Suprapubic skin (tissue), 4 donors: ENCODE measurements at regions not wholly inside any gene's neighbourhood (a gene's known extent, or its start where the extent isn't known, plus 50 kb on each side); places are given as distances from the start of the nearest gene placed in this dataset.

ENCODE experiments used
- DNase-seq, 2 donors: peaks; one replicate each; pipeline ENCODE4 v3.0.0-alpha.2; 2019; ENCODE audit warnings: low spot score in 2 of 2
- H3K27ac ChIP-seq: fragments of 200-600 bp; sonication (generic); one replicate; pipeline ENCODE4 v1.5.1; 2019
- H3K27me3 ChIP-seq: fragments of 200-600 bp; sonication (generic); one replicate; pipeline ENCODE4 v1.5.1; 2019
- H3K36me3 ChIP-seq: fragments of 200-600 bp; sonication (generic); one replicate; pipeline ENCODE4 v1.5.1; 2019
- H3K4me1 ChIP-seq: fragments of 200-600 bp; sonication (generic); one replicate; pipeline ENCODE4 v1.5.1; 2019
- H3K4me3 ChIP-seq: fragments of 200-600 bp; sonication (generic); one replicate; pipeline ENCODE4 v1.5.1; 2019; ENCODE audit warnings: mild to moderate bottlenecking
- H3K9me3 ChIP-seq: fragments of 200-600 bp; sonication (generic); one replicate; pipeline ENCODE4 v1.5.1; 2019
- EP300 ChIP-seq: sonication (generic); formaldehyde crosslinking; IDR thresholded peaks from one replicate; pipeline ENCODE4 v1.6.1; 2017; ENCODE audit warnings: antibody characterized with exemption
- POLR2A ChIP-seq, 2 donors: fragments of 450-650 bp; IDR thresholded peaks; one replicate each; pipeline ENCODE4 v1.6.1; 2017; ENCODE audit warnings: antibody characterized with exemption in 2 of 2, mild to moderate bottlenecking in 2 of 2, moderate library complexity in 2 of 2
- POLR2AphosphoS5 ChIP-seq, 3 donors: sonication (generic); formaldehyde crosslinking; IDR thresholded peaks; one replicate each; pipeline ENCODE4 v1.6.1; 2017; ENCODE audit warnings: antibody characterized with exemption in 3 of 3
- WGBS: methylation state at CpG from one replicate; pipeline ENCODE4 v1.1.5; 2018; 5-methylcytosine and 5-hydroxymethylcytosine counted together
- TF ChIP-seq, protein P1 (sequence below), 2 donors: fragments of 200-600 bp in 1 of 2; fragments of 450-650 bp in 1 of 2; sonication (generic) in 1 of 2; IDR thresholded peaks; one replicate each; pipeline ENCODE4 v1.5.1; 2016 to 2019; ENCODE audit warnings: antibody characterized with exemption in 2 of 2, mild to moderate bottlenecking in 1 of 2, moderate library complexity in 1 of 2

- WGBS = 31% methylated on average over 1 of the region's 1 CpG
- no peak for DNase-seq
- Histone ChIP-seq H3K36me3 (no peaks in the 10 kb centered on the region), H3K27ac (no peak overlapping the region), H3K27me3 (no peaks in the 10 kb centered on the region), H3K4me1 (peaks cover 29% of the 10 kb centered on the region), H3K4me3 (no peak overlapping the region), H3K9me3 (no peaks in the 10 kb centered on the region)
- TF ChIP-seq POLR2AphosphoS5 (IDR thresholded peaks at IDR 0.05) (no peak), EP300 (no peak), POLR2A (IDR thresholded peaks at IDR 0.05) (no peak)
- TF ChIP-seq, protein P1, sequence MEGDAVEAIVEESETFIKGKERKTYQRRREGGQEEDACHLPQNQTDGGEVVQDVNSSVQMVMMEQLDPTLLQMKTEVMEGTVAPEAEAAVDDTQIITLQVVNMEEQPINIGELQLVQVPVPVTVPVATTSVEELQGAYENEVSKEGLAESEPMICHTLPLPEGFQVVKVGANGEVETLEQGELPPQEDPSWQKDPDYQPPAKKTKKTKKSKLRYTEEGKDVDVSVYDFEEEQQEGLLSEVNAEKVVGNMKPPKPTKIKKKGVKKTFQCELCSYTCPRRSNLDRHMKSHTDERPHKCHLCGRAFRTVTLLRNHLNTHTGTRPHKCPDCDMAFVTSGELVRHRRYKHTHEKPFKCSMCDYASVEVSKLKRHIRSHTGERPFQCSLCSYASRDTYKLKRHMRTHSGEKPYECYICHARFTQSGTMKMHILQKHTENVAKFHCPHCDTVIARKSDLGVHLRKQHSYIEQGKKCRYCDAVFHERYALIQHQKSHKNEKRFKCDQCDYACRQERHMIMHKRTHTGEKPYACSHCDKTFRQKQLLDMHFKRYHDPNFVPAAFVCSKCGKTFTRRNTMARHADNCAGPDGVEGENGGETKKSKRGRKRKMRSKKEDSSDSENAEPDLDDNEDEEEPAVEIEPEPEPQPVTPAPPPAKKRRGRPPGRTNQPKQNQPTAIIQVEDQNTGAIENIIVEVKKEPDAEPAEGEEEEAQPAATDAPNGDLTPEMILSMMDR (IDR thresholded peaks at IDR 0.05) = no peak
Measured at GRCh38 chr9:108411632-108412031, 444.2 kb downstream of the ACTL7B start.

DNA sequence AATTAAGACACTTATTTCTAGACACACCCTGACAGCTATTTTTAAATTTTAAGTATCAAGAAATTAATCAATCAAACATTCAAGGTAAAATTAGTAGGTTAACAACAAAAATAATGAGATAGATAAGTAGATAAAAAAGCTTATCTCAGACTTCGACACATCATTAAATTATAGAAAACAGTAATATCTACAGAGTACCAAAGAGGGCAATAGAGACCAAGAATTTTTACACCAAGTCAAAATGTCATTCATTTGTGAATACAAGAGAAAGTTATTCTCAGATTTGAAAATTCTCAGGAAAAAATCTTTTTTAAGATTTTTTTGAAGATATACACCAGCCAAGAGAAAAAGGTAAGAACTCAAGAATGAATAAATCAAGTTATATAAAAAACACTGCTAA is 445.6 kb downstream of the ACTL7B start:
- H3K27ac ChIP-seq = no peak overlapping the region
- TF ChIP-seq POLR2A (IDR thresholded peaks at IDR 0.05) (no peak), POLR2AphosphoS5 (IDR thresholded peaks at IDR 0.05) (no peak), EP300 (no peak)
- TF ChIP-seq, protein P1 (IDR thresholded peaks at IDR 0.05) = no peak
- H3K36me3 ChIP-seq = no peaks in the 10 kb centered on the region
- no peak for DNase-seq
- no peak overlapping the region for H3K4me3 ChIP-seq
- no peaks in the 10 kb centered on the region for H3K9me3 ChIP-seq
- 63% methylated on average over 1 of the region's 1 CpG for WGBS
- H3K27me3 ChIP-seq = no peaks in the 10 kb centered on the region
- peaks cover 21% of the 10 kb centered on the region for H3K4me1 ChIP-seq

- H3K4me3 ChIP-seq = no peak overlapping the region
- no peaks in the 10 kb centered on the region for H3K27me3 ChIP-seq
- H3K27ac ChIP-seq = no peak overlapping the region
- no peaks in the 10 kb centered on the region for H3K36me3 ChIP-seq
- DNase-seq = no peak
- TF ChIP-seq POLR2A (IDR thresholded peaks at IDR 0.05) (no peak), EP300 (no peak), POLR2AphosphoS5 (IDR thresholded peaks at IDR 0.05) (no peak)
- TF ChIP-seq, protein P1 (IDR thresholded peaks at IDR 0.05) = no peak
- H3K4me1 ChIP-seq = no peaks in the 10 kb centered on the region
- no peaks in the 10 kb centered on the region for H3K9me3 ChIP-seq
Measured at GRCh38 chr9:108400297-108400696, 455.5 kb downstream of the ACTL7B start.

- WGBS = 75% methylated on average over 2 of the region's 2 CpGs
Measured at GRCh38 chr9:108399851-108400250, 455.9 kb downstream of the ACTL7B start.

GRCh38 chr9:108397286-108397685 is 458.5 kb downstream of the ACTL7B start:
- TF ChIP-seq EP300 (no peak), POLR2A (IDR thresholded peaks at IDR 0.05) (no peak), POLR2AphosphoS5 (IDR thresholded peaks at IDR 0.05) (no peak)
- TF ChIP-seq, protein P1 (IDR thresholded peaks at IDR 0.05) = no peak
- Histone ChIP-seq H3K9me3 (no peaks in the 10 kb centered on the region), H3K4me3 (no peak overlapping the region), H3K4me1 (no peaks in the 10 kb centered on the region), H3K36me3 (no peaks in the 10 kb centered on the region), H3K27ac (no peak overlapping the region), H3K27me3 (no peaks in the 10 kb centered on the region)
- DNase-seq = no peak

More at GRCh38 chr9:108399851-108400250, 455.9 kb downstream of the ACTL7B start:
- Histone ChIP-seq H3K4me1 (no peaks in the 10 kb centered on the region), H3K27me3 (no peaks in the 10 kb centered on the region), H3K27ac (no peak overlapping the region), H3K9me3 (no peaks in the 10 kb centered on the region), H3K4me3 (no peak overlapping the region), H3K36me3 (no peaks in the 10 kb centered on the region)
- no peak for DNase-seq
- TF ChIP-seq, protein P1 (IDR thresholded peaks at IDR 0.05) = no peak
- TF ChIP-seq EP300 = no peak
- no peak for TF ChIP-seq POLR2A (IDR thresholded peaks at IDR 0.05)
- TF ChIP-seq POLR2AphosphoS5 (IDR thresholded peaks at IDR 0.05) = no peak
